ENCODE measurements at regions not wholly inside any gene's neighbourhood (a gene's known extent, or its start where the extent isn't known, plus 50 kb on each side); places are given as distances from the start of the nearest gene placed in this dataset.
"Not testable (repeated sequence)": the region's sequence is repeated elsewhere in the genome, so short reads cannot be mapped to it uniquely, and the experiment has no call there.

- ChIA-PET CTCF (no interaction called here), POLR2A (no interaction called here)
- Mint-ChIP-seq H3K27me3 (ENCODE audit: low read depth) (peaks cover 12% of the 10 kb centered on the region), H3K36me3 (ENCODE audit: low read depth) (no peaks in the 10 kb centered on the region), H3K4me3 (no peak overlapping the region), H3K9me3 (ENCODE audit: insufficient read depth) (no peaks in the 10 kb centered on the region), H3K27ac (no peak overlapping the region), H3K4me1 (ENCODE audit: low read depth) (no peaks in the 10 kb centered on the region)
- no peak for ATAC-seq
- DNase-seq, result no peak
These were observed 135.2 kb upstream of the SLC6A11 start for GRCh38 chr3:10680796-10681195.

- no peaks in the 10 kb centered on the region for H3K4me1 Mint-ChIP-seq (ENCODE audit: low read depth)
- POLR2A ChIA-PET, result no interaction called here
These were observed 133.3 kb upstream of the SLC6A11 start for GRCh38 chr3:10682692-10683091.

GRCh38 chr3:10683106-10683505 lies 132.9 kb upstream of the SLC6A11 start:
- H3K4me1 Mint-ChIP-seq (ENCODE audit: low read depth), result no peaks in the 10 kb centered on the region
- POLR2A ChIA-PET, result no interaction called here
- peaks cover 2% of the 10 kb centered on the region for H3K27me3 Mint-ChIP-seq (ENCODE audit: low read depth)
- H3K36me3 Mint-ChIP-seq (ENCODE audit: low read depth), result no peaks in the 10 kb centered on the region
- no peak overlapping the region for H3K4me3 Mint-ChIP-seq
- no peaks in the 10 kb centered on the region for H3K9me3 Mint-ChIP-seq (ENCODE audit: insufficient read depth)
- CTCF ChIA-PET, result no interaction called here
- DNase-seq, result no peak
- ATAC-seq, result no peak
- H3K27ac Mint-ChIP-seq, result no peak overlapping the region

More at GRCh38 chr3:10682692-10683091, 133.3 kb upstream of the SLC6A11 start:
- Mint-ChIP-seq H3K36me3 (ENCODE audit: low read depth) (no peaks in the 10 kb centered on the region), H3K27me3 (ENCODE audit: low read depth) (peaks cover 2% of the 10 kb centered on the region), H3K4me3 (no peak overlapping the region), H3K27ac (no peak overlapping the region), H3K9me3 (ENCODE audit: insufficient read depth) (no peaks in the 10 kb centered on the region)
- CTCF ChIA-PET, result no interaction called here
- ATAC-seq (no peak), DNase-seq (no peak)

GRCh38 chr3:10688126-10688525 lies 127.9 kb upstream of the SLC6A11 start:
- H3K27me3 Mint-ChIP-seq (ENCODE audit: low read depth), result peaks cover 2% of the 10 kb centered on the region
- POLR2A ChIA-PET, result no interaction called here
- ATAC-seq (no peak), DNase-seq (no peak)
- no peaks in the 10 kb centered on the region for H3K9me3 Mint-ChIP-seq (ENCODE audit: insufficient read depth)
- H3K36me3 Mint-ChIP-seq (ENCODE audit: low read depth), result no peaks in the 10 kb centered on the region
- no peaks in the 10 kb centered on the region for H3K4me1 Mint-ChIP-seq (ENCODE audit: low read depth)
- H3K4me3 Mint-ChIP-seq, result no peak overlapping the region
- CTCF ChIA-PET, result no interaction called here
- H3K27ac Mint-ChIP-seq, result no peak overlapping the region

- H3K4me1 Mint-ChIP-seq (ENCODE audit: low read depth), result no peaks in the 10 kb centered on the region
- no peak for ATAC-seq
- POLR2A ChIA-PET, result no interaction called here
- no peaks in the 10 kb centered on the region for H3K9me3 Mint-ChIP-seq (ENCODE audit: insufficient read depth)
- no peak overlapping the region for H3K4me3 Mint-ChIP-seq
- peaks cover 2% of the 10 kb centered on the region for H3K27me3 Mint-ChIP-seq (ENCODE audit: low read depth)
- H3K36me3 Mint-ChIP-seq (ENCODE audit: low read depth), result no peaks in the 10 kb centered on the region
- CTCF ChIA-PET, result no interaction called here
- H3K27ac Mint-ChIP-seq, result no peak overlapping the region
- no peak for DNase-seq
These were observed 127.4 kb upstream of the SLC6A11 start for GRCh38 chr3:10688548-10689172.

- DNase-seq, result no peak
- Mint-ChIP-seq H3K36me3 (ENCODE audit: low read depth) (no peaks in the 10 kb centered on the region), H3K4me3 (no peak overlapping the region), H3K9me3 (ENCODE audit: insufficient read depth) (no peaks in the 10 kb centered on the region), H3K27ac (no peak overlapping the region), H3K4me1 (ENCODE audit: low read depth) (no peaks in the 10 kb centered on the region), H3K27me3 (ENCODE audit: low read depth) (peaks cover 14% of the 10 kb centered on the region)
- ATAC-seq, result no peak
- ChIA-PET CTCF (no interaction called here), POLR2A (no interaction called here)
These were observed 123.9 kb upstream of the SLC6A11 start for GRCh38 chr3:10692039-10692622.

GRCh38 chr3:10693457-10693856 lies 122.6 kb upstream of the SLC6A11 start:
- Mint-ChIP-seq H3K27ac (no peak overlapping the region), H3K4me3 (no peak overlapping the region), H3K9me3 (ENCODE audit: insufficient read depth) (no peaks in the 10 kb centered on the region), H3K36me3 (ENCODE audit: low read depth) (no peaks in the 10 kb centered on the region), H3K27me3 (ENCODE audit: low read depth) (peaks cover 17% of the 10 kb centered on the region), H3K4me1 (ENCODE audit: low read depth) (no peaks in the 10 kb centered on the region)
- ChIA-PET POLR2A (no interaction called here), CTCF (no interaction called here)
- no peak for DNase-seq
- no peak for ATAC-seq

- Mint-ChIP-seq H3K27me3 (ENCODE audit: low read depth) (peaks cover 17% of the 10 kb centered on the region), H3K27ac (no peak overlapping the region), H3K36me3 (ENCODE audit: low read depth) (no peaks in the 10 kb centered on the region), H3K4me1 (ENCODE audit: low read depth) (no peaks in the 10 kb centered on the region), H3K9me3 (ENCODE audit: insufficient read depth) (no peaks in the 10 kb centered on the region), H3K4me3 (no peak overlapping the region)
- POLR2A ChIA-PET, result no interaction called here
- ATAC-seq, result no peak
- DNase-seq, result no peak
- CTCF ChIA-PET, result no interaction called here
These were observed 121.8 kb upstream of the SLC6A11 start for GRCh38 chr3:10694179-10694578.

- DNase-seq; H3K27ac Mint-ChIP-seq; POLR2A ChIA-PET; H3K36me3 Mint-ChIP-seq (ENCODE audit: low read depth); H3K4me1 Mint-ChIP-seq (ENCODE audit: low read depth); CTCF ChIA-PET; H3K4me3 Mint-ChIP-seq; ATAC-seq; H3K9me3 Mint-ChIP-seq (ENCODE audit: insufficient read depth): not testable (repeated sequence)
- peaks cover 19% of the 10 kb centered on the region for H3K27me3 Mint-ChIP-seq (ENCODE audit: low read depth)
These were observed 120.8 kb upstream of the SLC6A11 start for GRCh38 chr3:10695186-10695585.

GRCh38 chr3:10695595-10696285 lies 120.3 kb upstream of the SLC6A11 start:
- Mint-ChIP-seq H3K4me3 (no peak overlapping the region), H3K4me1 (ENCODE audit: low read depth) (no peaks in the 10 kb centered on the region), H3K9me3 (ENCODE audit: insufficient read depth) (no peaks in the 10 kb centered on the region), H3K36me3 (ENCODE audit: low read depth) (no peaks in the 10 kb centered on the region), H3K27ac (no peak overlapping the region), H3K27me3 (ENCODE audit: low read depth) (peaks cover 20% of the 10 kb centered on the region)
- POLR2A ChIA-PET, result no interaction called here
- DNase-seq, result no peak
- CTCF ChIA-PET, result no interaction called here
- no peak for ATAC-seq

GRCh38 chr3:10697918-10698317 lies 118.1 kb upstream of the SLC6A11 start:
- no peak for DNase-seq
- Mint-ChIP-seq H3K27ac (no peak overlapping the region), H3K4me1 (ENCODE audit: low read depth) (no peaks in the 10 kb centered on the region), H3K36me3 (ENCODE audit: low read depth) (no peaks in the 10 kb centered on the region), H3K9me3 (ENCODE audit: insufficient read depth) (no peaks in the 10 kb centered on the region), H3K27me3 (ENCODE audit: low read depth) (peaks cover 29% of the 10 kb centered on the region), H3K4me3 (no peak overlapping the region)
- ChIA-PET POLR2A (no interaction called here), CTCF (no interaction called here)
- ATAC-seq, result no peak

GRCh38 chr3:10700821-10701220 lies 115.2 kb upstream of the SLC6A11 start:
- ChIA-PET POLR2A (no interaction called here), CTCF (no interaction called here)
- H3K27me3 Mint-ChIP-seq (ENCODE audit: low read depth), result peaks cover 38% of the 10 kb centered on the region
- no peaks in the 10 kb centered on the region for H3K36me3 Mint-ChIP-seq (ENCODE audit: low read depth)
- no peaks in the 10 kb centered on the region for H3K4me1 Mint-ChIP-seq (ENCODE audit: low read depth)
- H3K27ac Mint-ChIP-seq, result no peak overlapping the region
- DNase-seq, result no peak
- no peak for ATAC-seq
- no peaks in the 10 kb centered on the region for H3K9me3 Mint-ChIP-seq (ENCODE audit: insufficient read depth)
- H3K4me3 Mint-ChIP-seq, result no peak overlapping the region

All from activated CD8-positive, alpha-beta T cell treated with anti-CD3 and anti-CD28 coated beads, Interleukin-2, amount 10 ng/mL, durations not matched to agents 7 days and 5 days (primary cell).